Testis (tissue), 2 donors: ENCODE measurements at regions not wholly inside any gene's neighbourhood (a gene's known extent, or its start where the extent isn't known, plus 50 kb on each side); places are given as distances from the start of the nearest gene placed in this dataset.

Experiments
- DNase-seq: peaks from one replicate; pipeline ENCODE4 v3.0.0-alpha.2; 2019
- H3K27ac ChIP-seq, 2 donors: fragments of 200-600 bp; sonication (generic); one replicate each; pipeline ENCODE4 v1.5.1; 2019
- H3K27me3 ChIP-seq: fragments of 200-600 bp; sonication (generic); one replicate; pipeline ENCODE4 v1.5.1; 2019
- H3K36me3 ChIP-seq: fragments of 200-600 bp; sonication (generic); one replicate; pipeline ENCODE4 v1.5.1; 2017; ENCODE audit warnings: low read depth; ENCODE audit errors: missing control alignments
- H3K4me1 ChIP-seq: fragments of 200-600 bp; sonication (generic); one replicate; pipeline ENCODE4 v1.5.1; 2019
- H3K4me3 ChIP-seq, 2 donors: fragments of 200-600 bp; sonication (generic); one replicate each; pipeline ENCODE4 v1.5.1; 2017 to 2019
- H3K9me3 ChIP-seq: fragments of 200-600 bp; sonication (generic); one replicate; pipeline ENCODE4 v1.5.1; 2017
- CTCF ChIP-seq, 3 experiments: fragments of 450-650 bp in 2 of 3; fragments of 200-600 bp in 1 of 3; sonication (generic) in 1 of 3; IDR thresholded peaks; one replicate each; pipeline ENCODE4 v1.5.1; 2016 to 2019; ENCODE audit warnings: antibody characterized with exemption in 3 of 3, mild to moderate bottlenecking in 2 of 3, moderate library complexity in 1 of 3
- POLR2A ChIP-seq: fragments of 450-650 bp; IDR thresholded peaks from one replicate; pipeline ENCODE4 v1.6.1; 2017; ENCODE audit warnings: antibody characterized with exemption, mild to moderate bottlenecking, moderate library complexity
- WGBS, 2 donors: methylation state at CpG; one replicate each; pipeline ENCODE4 v1.1.5; 2018; 5-methylcytosine and 5-hydroxymethylcytosine counted together
- intact Hi-C: fragments of 100-400 bp; cut with DNase I; formaldehyde crosslinking; loops from one replicate; pipeline ENCODE4 v1.15.1; 2023; ENCODE audit warnings: low total_unique reads

GRCh38 chr15:39472621-39473297 lies 108.1 kb upstream of the THBS1 start:
- DNase-seq: peak; percentile 27
- H3K4me3 ChIP-seq: no peak overlapping the region
- H3K27me3 ChIP-seq: no peaks in the 10 kb centered on the region
- peak overlapping the region in 1 of 2 donors; percentile 66 for H3K27ac ChIP-seq
- WGBS, 2 donors: 79 to 83% methylated on average over 12 of the region's 12 CpGs
- TF ChIP-seq CTCF (IDR thresholded peaks at IDR 0.05): no peak
- no peak for TF ChIP-seq POLR2A
- H3K4me1 ChIP-seq: no peaks in the 10 kb centered on the region
- H3K9me3 ChIP-seq: no peaks in the 10 kb centered on the region
- intact Hi-C loops: no loop called here
- no peaks in the 10 kb centered on the region for H3K36me3 ChIP-seq

GRCh38 chr15:39473298-39473947 lies 107.5 kb upstream of the THBS1 start:
- no peak for TF ChIP-seq CTCF (IDR thresholded peaks at IDR 0.05)
- no peak for TF ChIP-seq POLR2A
- Histone ChIP-seq H3K9me3 (no peaks in the 10 kb centered on the region), H3K27ac (peak overlapping the region in 1 of 2 donors; percentile 66), H3K4me1 (no peaks in the 10 kb centered on the region), H3K4me3 (no peak overlapping the region), H3K36me3 (no peaks in the 10 kb centered on the region), H3K27me3 (no peaks in the 10 kb centered on the region)
- DNase-seq: no peak
- intact Hi-C loops: no loop called here
- 75 to 79% methylated on average over 5 of the region's 5 CpGs for WGBS, 2 donors

- DNase-seq: no peak
- intact Hi-C loops: no loop called here
- no peak overlapping the region for H3K27ac ChIP-seq
- 83 to 97% methylated on average over 3 of the region's 3 CpGs for WGBS, 2 donors
- no peaks in the 10 kb centered on the region for H3K9me3 ChIP-seq
- H3K36me3 ChIP-seq: no peaks in the 10 kb centered on the region
- H3K4me3 ChIP-seq: no peak overlapping the region
- TF ChIP-seq POLR2A: no peak
- TF ChIP-seq CTCF (IDR thresholded peaks at IDR 0.05): no peak
- H3K4me1 ChIP-seq: no peaks in the 10 kb centered on the region
- no peaks in the 10 kb centered on the region for H3K27me3 ChIP-seq
Observed at GRCh38 chr15:39474657-39475056, 106.2 kb upstream of the THBS1 start.

GRCh38 chr15:39478996-39479395 lies 101.9 kb upstream of the THBS1 start:
- H3K4me1 ChIP-seq: no peaks in the 10 kb centered on the region
- no peak overlapping the region for H3K4me3 ChIP-seq
- 67 to 76% methylated on average over 3 of the region's 3 CpGs for WGBS, 2 donors
- intact Hi-C loops: no loop called here
- no peak overlapping the region for H3K27ac ChIP-seq
- no peak for DNase-seq
- no peaks in the 10 kb centered on the region for H3K27me3 ChIP-seq
- no peaks in the 10 kb centered on the region for H3K36me3 ChIP-seq
- no peaks in the 10 kb centered on the region for H3K9me3 ChIP-seq
- TF ChIP-seq CTCF (IDR thresholded peaks at IDR 0.05): no peak
- TF ChIP-seq POLR2A: no peak

- Histone ChIP-seq H3K27me3 (no peaks in the 10 kb centered on the region), H3K4me3 (no peak overlapping the region), H3K4me1 (no peaks in the 10 kb centered on the region), H3K9me3 (no peaks in the 10 kb centered on the region), H3K27ac (no peak overlapping the region), H3K36me3 (no peaks in the 10 kb centered on the region)
- no peak for TF ChIP-seq CTCF (IDR thresholded peaks at IDR 0.05)
- no peak for DNase-seq
- 94 to 100% methylated on average over 2 of the region's 2 CpGs for WGBS, 2 donors
- intact Hi-C loops: no loop called here
Observed at GRCh38 chr15:39479911-39480310, 101.0 kb upstream of the THBS1 start.
